Caco-2 (cell line): ENCODE measurements at regions not wholly inside any gene's neighbourhood (a gene's known extent, or its start where the extent isn't known, plus 50 kb on each side); places are given as distances from the start of the nearest gene placed in this dataset.

Source experiments
- BruUV-seq: library from RNA; stranded (reverse); fragments of 400-500 nt; replicated peaks from 2 replicates; lab custom pipeline; 2021; lab: Mats Ljungman, UMichigan
- CTCF ChIA-PET: fragments of 300-600 bp; sonication (Branson Sonifier 250); formaldehyde crosslinking; loops from one replicate; lab custom pipeline; 2022; ENCODE audit warnings: antibody characterized with exemption; lab: Charles Lee
- POLR2A ChIA-PET: fragments of 300-600 bp; sonication (Branson Sonifier 250); formaldehyde crosslinking; loops from one replicate; lab custom pipeline; 2022; ENCODE audit warnings: antibody characterized with exemption; lab: Charles Lee
- DNase-seq, 2 experiments: peaks; one replicate each; pipeline versions ENCODE4 v3.0.0 to v3.0.0-alpha.2; 2020 to 2022
- H3K27me3 ChIP-seq: replicated peaks from 2 replicates; pipeline ENCODE4 v1.6.0; 2011; ENCODE audit warnings: low read length; ENCODE audit not compliant: control insufficient read depth, insufficient read depth
- H3K36me3 ChIP-seq: 2 replicates; pipeline ENCODE4 v1.5.1; 2011; ENCODE audit warnings: low read length; ENCODE audit not compliant: control insufficient read depth, insufficient read depth
- H3K4me1 ChIP-seq: fragments of 250-450 bp; sonication (Bioruptor Pico); 2 replicates; pipeline ENCODE4 v1.5.1; 2020; ENCODE audit warnings: mild to moderate bottlenecking
- H3K4me3 ChIP-seq: 2 replicates; pipeline ENCODE4 v1.5.1; 2011; ENCODE audit warnings: low read depth, mild to moderate bottlenecking, control low read depth, low read length
- H3K9me3 ChIP-seq: fragments of 250-450 bp; sonication (Bioruptor Pico); 2 replicates; pipeline ENCODE4 v1.5.1; 2020; ENCODE audit warnings: mild to moderate bottlenecking, moderate library complexity
- H3K27ac Mint-ChIP-seq: one replicate; pipeline ENCODE4 v1.8.0; 2022; ENCODE audit warnings: mixed read lengths; ENCODE audit not compliant: unreplicated experiment
- H3K27me3 Mint-ChIP-seq: one replicate; pipeline ENCODE4 v1.8.0; 2022; ENCODE audit warnings: mixed read lengths; ENCODE audit not compliant: insufficient read depth, unreplicated experiment
- H3K36me3 Mint-ChIP-seq: one replicate; pipeline ENCODE4 v1.8.0; 2022; ENCODE audit warnings: mild to moderate bottlenecking, mixed read lengths; ENCODE audit not compliant: insufficient read depth, unreplicated experiment
- H3K4me1 Mint-ChIP-seq: one replicate; pipeline ENCODE4 v1.8.0; 2022; ENCODE audit warnings: low read depth, mixed read lengths; ENCODE audit not compliant: unreplicated experiment
- H3K4me3 Mint-ChIP-seq: one replicate; pipeline ENCODE4 v1.8.0; 2022; ENCODE audit warnings: mild to moderate bottlenecking, moderate library complexity, mixed read lengths; ENCODE audit not compliant: unreplicated experiment
- H3K9me3 Mint-ChIP-seq: one replicate; pipeline ENCODE4 v1.8.0; 2022; ENCODE audit warnings: mixed read lengths; ENCODE audit not compliant: unreplicated experiment
- CTCF ChIP-seq, 2 experiments: fragments of 200-600 bp in 1 of 2; IDR thresholded peaks; 1 replicate in 1 of 2; 2 replicates in 1 of 2; pipeline versions ENCODE4 v1.5.1 to v1.8.0; 2011 to 2022; ENCODE audit warnings: antibody characterized with exemption in 1 of 2, control low read depth in 1 of 2, inconsistent platforms in 1 of 2, low read depth in 1 of 2, low read length in 1 of 2, mild to moderate bottlenecking in 1 of 2, moderate library complexity in 1 of 2; ENCODE audit not compliant: insufficient read depth in 1 of 2, severe bottlenecking in 1 of 2, unreplicated experiment in 1 of 2
- intact Hi-C: fragments of 100-400 bp; cut with micrococcal nuclease; formaldehyde crosslinking; loops from one replicate; pipeline ENCODE4 v1.10.0; 2022; ENCODE audit not compliant: unreplicated experiment

GRCh38 chr5:164498438-164498837 lies 993.0 kb downstream of the MAT2B start:
- TF ChIP-seq CTCF (IDR thresholded peaks at IDR 0.05; ENCODE audit: insufficient read depth in 1 of 2, low read depth in 1 of 2, low read length in 1 of 2, severe bottlenecking in 1 of 2, unreplicated experiment in 1 of 2), result no peak
- Mint-ChIP-seq H3K27me3 (peaks cover 6% of the 10 kb centered on the region), H3K27ac (no peak overlapping the region), H3K9me3 (no peaks in the 10 kb centered on the region), H3K36me3 (no peaks in the 10 kb centered on the region), H3K4me3 (no peak overlapping the region), H3K4me1 (no peaks in the 10 kb centered on the region)
- BruUV-seq, result no TSS peak
- Histone ChIP-seq H3K9me3 (no peaks in the 10 kb centered on the region), H3K4me3 (no peak overlapping the region), H3K27me3 (no peaks in the 10 kb centered on the region), H3K4me1 (no peaks in the 10 kb centered on the region), H3K36me3 (no peaks in the 10 kb centered on the region)
- ChIA-PET CTCF (interaction anchor here (0.7 kb wide), 1 partner anchor 240 kb away, joined by 7 read pairs; no protein-coding TSS in a partner anchor), POLR2A (no interaction called here)
- intact Hi-C loops, result no loop called here
- DNase-seq, result no peak

- CTCF ChIA-PET, result no interaction called here
- intact Hi-C loops, result no loop called here
These were observed 995.4 kb downstream of the MAT2B start for GRCh38 chr5:164500856-164501255.

GRCh38 chr5:164501344-164501743 lies 995.9 kb downstream of the MAT2B start:
- intact Hi-C loops, result no loop called here

More at GRCh38 chr5:164500856-164501255, 995.4 kb downstream of the MAT2B start:
- no TSS peak for BruUV-seq
- Mint-ChIP-seq H3K4me3 (no peak overlapping the region), H3K36me3 (no peaks in the 10 kb centered on the region), H3K4me1 (no peaks in the 10 kb centered on the region), H3K27me3 (peaks cover 4% of the 10 kb centered on the region), H3K9me3 (no peaks in the 10 kb centered on the region), H3K27ac (no peak overlapping the region)
- POLR2A ChIA-PET, result no interaction called here
- no peaks in the 10 kb centered on the region for H3K36me3 ChIP-seq
- TF ChIP-seq CTCF (IDR thresholded peaks at IDR 0.05; ENCODE audit: insufficient read depth in 1 of 2, low read depth in 1 of 2, low read length in 1 of 2, severe bottlenecking in 1 of 2, unreplicated experiment in 1 of 2), result no peak
- no peak for DNase-seq
- no peaks in the 10 kb centered on the region for H3K27me3 ChIP-seq
- no peaks in the 10 kb centered on the region for H3K9me3 ChIP-seq
- H3K4me3 ChIP-seq, result no peak overlapping the region
- H3K4me1 ChIP-seq, result no peaks in the 10 kb centered on the region

More at GRCh38 chr5:164501344-164501743, 995.9 kb downstream of the MAT2B start:
- Mint-ChIP-seq H3K4me3 (no peak overlapping the region), H3K27me3 (peaks cover 4% of the 10 kb centered on the region), H3K27ac (no peak overlapping the region), H3K4me1 (no peaks in the 10 kb centered on the region), H3K36me3 (no peaks in the 10 kb centered on the region), H3K9me3 (no peaks in the 10 kb centered on the region)
- TF ChIP-seq CTCF (IDR thresholded peaks at IDR 0.05; ENCODE audit: insufficient read depth in 1 of 2, low read depth in 1 of 2, low read length in 1 of 2, severe bottlenecking in 1 of 2, unreplicated experiment in 1 of 2), result no peak
- no peak overlapping the region for H3K4me3 ChIP-seq
- H3K36me3 ChIP-seq, result no peaks in the 10 kb centered on the region
- BruUV-seq, result no TSS peak
- DNase-seq, result no peak
- no peaks in the 10 kb centered on the region for H3K9me3 ChIP-seq
- CTCF ChIA-PET, result no interaction called here
- no peaks in the 10 kb centered on the region for H3K27me3 ChIP-seq
- H3K4me1 ChIP-seq, result no peaks in the 10 kb centered on the region
- POLR2A ChIA-PET, result no interaction called here
